ENCODE measurements at regions not wholly inside any gene's neighbourhood (a gene's known extent, or its start where the extent isn't known, plus 50 kb on each side); places are given as distances from the start of the nearest gene placed in this dataset.

GRCh38 chr9:2568689-2569088, 52.9 kb upstream of the VLDLR start:
- DNase-seq (ENCODE audit: low read depth in 2 of 2) = no peak

- peak in 1 of 2 donors; percentile 43 for DNase-seq (ENCODE audit: low read depth in 2 of 2)
Measured at GRCh38 chr9:2570615-2571479, 50.7 kb upstream of the VLDLR start.
